SK-N-SH (cell line): ENCODE measurements at regions not wholly inside any gene's neighbourhood (a gene's known extent, or its start where the extent isn't known, plus 50 kb on each side); places are given as distances from the start of the nearest gene placed in this dataset.

Experiments used
- CTCF ChIA-PET: fragments of 300-600, 350-600 bp; formaldehyde crosslinking; extraction: SDS; loops from one replicate; lab custom pipeline; 2021; lab: Yijun Ruan, JAX
- POLR2A ChIA-PET: fragments of 350-600 bp; sonication (Branson Sonifier 250); formaldehyde crosslinking; extraction: SDS; loops from one replicate; lab custom pipeline; 2020; ENCODE audit warnings: antibody characterized with exemption, inconsistent platforms; lab: Yijun Ruan, JAX
- DNase-seq: peaks from one replicate; pipeline ENCODE4 v3.0.0; 2012
- H2AFZ ChIP-seq: fragments of 200-600 bp; sonication (generic); 2 replicates; pipeline ENCODE4 v1.8.1; 2016; ENCODE audit warnings: antibody characterized with exemption, mild to moderate bottlenecking, low read depth
- H3F3A ChIP-seq: fragments of 200-600 bp; sonication (generic); replicated peaks from 2 replicates; pipeline ENCODE3; 2016; ENCODE audit warnings: antibody characterized with exemption, mild to moderate bottlenecking; ENCODE audit not compliant: insufficient read depth
- H3K27ac ChIP-seq, 2 experiments: fragments of 200-500 bp in 1 of 2; fragments of 200-600 bp in 1 of 2; sonication (Bioruptor generic) in 1 of 2; sonication (generic), shearing (Covaris generic) in 1 of 2; 2 replicates each; pipeline versions ENCODE4 v1.5.1 to v1.6.1; 2014 to 2016; ENCODE audit warnings: low read depth in 2 of 2, inconsistent platforms in 1 of 2, low read length in 1 of 2, mild to moderate bottlenecking in 1 of 2, mixed read lengths in 1 of 2
- H3K27me3 ChIP-seq: fragments of 200-600 bp; sonication (generic), shearing (Covaris generic); 2 replicates; pipeline ENCODE4 v1.6.1; 2016; ENCODE audit warnings: mixed run types; ENCODE audit not compliant: insufficient read depth
- H3K36me3 ChIP-seq, 2 experiments: fragments of 200-500 bp in 1 of 2; fragments of 200-600 bp in 1 of 2; sonication (Bioruptor generic) in 1 of 2; sonication (generic) in 1 of 2; replicated peaks in 1 of 2; 2 replicates each; pipeline versions ENCODE3 to v1.5.1; 2014 to 2016; ENCODE audit warnings: low read length in 1 of 2, mild to moderate bottlenecking in 1 of 2; ENCODE audit not compliant: insufficient read depth in 2 of 2, control insufficient read depth in 1 of 2
- H3K4me1 ChIP-seq, 2 experiments: fragments of 200-500 bp in 1 of 2; fragments of 200-600 bp in 1 of 2; sonication (Bioruptor generic) in 1 of 2; sonication (generic), shearing (Covaris generic) in 1 of 2; 2 replicates each; pipeline versions ENCODE4 v1.5.1 to v1.6.1; 2014 to 2016; ENCODE audit warnings: low read depth in 1 of 2, low read length in 1 of 2, mixed run types in 1 of 2; ENCODE audit not compliant: insufficient read depth in 2 of 2, control insufficient read depth in 1 of 2
- H3K4me2 ChIP-seq: fragments of 200-600 bp; sonication (generic), shearing (Covaris generic); 2 replicates; pipeline ENCODE4 v1.6.1; 2017; ENCODE audit warnings: mixed run types
- H3K4me3 ChIP-seq, 2 experiments: fragments of 200-500 bp in 1 of 2; fragments of 200-600 bp in 1 of 2; sonication (Bioruptor generic) in 1 of 2; sonication (generic), shearing (Covaris generic) in 1 of 2; 2 replicates each; pipeline versions ENCODE4 v1.5.1 to v1.8.1; 2014 to 2016; ENCODE audit warnings: low read depth in 2 of 2, inconsistent platforms in 1 of 2, low read length in 1 of 2, mild to moderate bottlenecking in 1 of 2, mixed read lengths in 1 of 2, moderate library complexity in 1 of 2
- H3K79me2 ChIP-seq: fragments of 200-600 bp; sonication (generic); 2 replicates; pipeline ENCODE4 v1.8.1; 2017; ENCODE audit warnings: mild to moderate bottlenecking; ENCODE audit not compliant: insufficient read depth
- H3K9ac ChIP-seq: fragments of 200-600 bp; sonication (generic); 2 replicates; pipeline ENCODE4 v1.6.1; 2017; ENCODE audit warnings: mixed run types
- H3K9me2 ChIP-seq: fragments of 200-600 bp; sonication (generic); 2 replicates; pipeline ENCODE4 v1.6.1; 2017; ENCODE audit warnings: mixed run types
- H3K9me3 ChIP-seq: fragments of 200-600 bp; sonication (generic); 2 replicates; pipeline ENCODE4 v1.6.1; 2017; ENCODE audit warnings: mixed run types, mild to moderate bottlenecking, moderate library complexity
- H4K20me1 ChIP-seq: fragments of 200-600 bp; sonication (generic); 2 replicates; pipeline ENCODE4 v1.6.1; 2017; ENCODE audit warnings: mild to moderate bottlenecking, mixed run types; ENCODE audit not compliant: insufficient read depth
- CHD2 ChIP-seq: fragments of 150-350 bp; IDR thresholded peaks from 2 replicates; pipeline ENCODE4 v1.6.1; 2018; ENCODE audit warnings: low read length; ENCODE audit not compliant: partially characterized antibody
- CTCF ChIP-seq: fragments of 200-600 bp; sonication (generic); IDR thresholded peaks from 2 replicates; pipeline ENCODE4 v1.6.1; 2017; ENCODE audit warnings: antibody characterized with exemption, mild to moderate bottlenecking, moderate library complexity
- EZH2phosphoT487 ChIP-seq: fragments of 200-600 bp; sonication (generic); IDR thresholded peaks from 2 replicates; pipeline ENCODE4 v1.6.1; 2017; ENCODE audit warnings: low read depth, mixed run types, mild to moderate bottlenecking, antibody characterized with exemption, moderate library complexity, borderline replicate concordance
- FOXJ3 ChIP-seq: sonication (generic); formaldehyde crosslinking; IDR thresholded peaks from 2 replicates; pipeline ENCODE4 v1.5.1; 2020; ENCODE audit warnings: mild to moderate bottlenecking, missing genetic modification reagents
- FOXM1 ChIP-seq: IDR thresholded peaks from 2 replicates; pipeline ENCODE4 v1.4.0; 2012; ENCODE audit warnings: low read depth, mild to moderate bottlenecking
- GABPA ChIP-seq: IDR thresholded peaks from 2 replicates; pipeline ENCODE4 v1.4.0; 2012; ENCODE audit warnings: low read depth, mild to moderate bottlenecking
- GATA2 ChIP-seq: sonication (generic); formaldehyde crosslinking; IDR thresholded peaks from 2 replicates; pipeline ENCODE4 v1.5.0; 2020; ENCODE audit warnings: mild to moderate bottlenecking, missing genetic modification reagents
- MEF2A ChIP-seq: IDR thresholded peaks from 2 replicates; pipeline ENCODE4 v1.4.0; 2012; ENCODE audit warnings: low read depth, borderline replicate concordance
- NRF1 ChIP-seq: IDR thresholded peaks from 2 replicates; pipeline ENCODE4 v1.6.1; 2012; ENCODE audit warnings: low read depth, mild to moderate bottlenecking, low read length
- RAD21 ChIP-seq: IDR thresholded peaks from 2 replicates; pipeline ENCODE4 v1.6.1; 2012; ENCODE audit warnings: mild to moderate bottlenecking, low read length
- RFX5 ChIP-seq: IDR thresholded peaks from 2 replicates; pipeline ENCODE4 v1.6.1; 2012; ENCODE audit warnings: mild to moderate bottlenecking, improper control_type of control experiment, low read length
- RXRA ChIP-seq: IDR thresholded peaks from 2 replicates; pipeline ENCODE4 v1.4.0; 2012; ENCODE audit warnings: low read depth, mild to moderate bottlenecking, borderline replicate concordance
- SIN3A ChIP-seq: IDR thresholded peaks from 2 replicates; pipeline ENCODE4 v1.6.1; 2012; ENCODE audit warnings: low read depth, mild to moderate bottlenecking, low read length, moderate library complexity, borderline replicate concordance
- TCF12 ChIP-seq: IDR thresholded peaks from 2 replicates; pipeline ENCODE4 v1.4.0; 2012
- TEAD4 ChIP-seq: IDR thresholded peaks from 2 replicates; pipeline ENCODE4 v1.4.0; 2012; ENCODE audit warnings: mild to moderate bottlenecking, borderline replicate concordance; ENCODE audit not compliant: insufficient read depth
- USF1 ChIP-seq: IDR thresholded peaks from 2 replicates; pipeline ENCODE4 v1.4.0; 2012; ENCODE audit warnings: low read depth, borderline replicate concordance
- USF2 ChIP-seq: fragments of 150-350 bp; IDR thresholded peaks from 2 replicates; pipeline ENCODE4 v1.6.1; 2017; ENCODE audit warnings: antibody characterized with exemption, low read length, low read depth, borderline replicate concordance
- YY1 ChIP-seq: IDR thresholded peaks from 2 replicates; pipeline ENCODE4 v1.4.0; 2012; ENCODE audit warnings: low read depth, mild to moderate bottlenecking
- WGBS: methylation state at CpG from one replicate; pipeline ENCODE4 v1.1.6; 2017; ENCODE audit warnings: low lambda C conversion rate; 5-methylcytosine and 5-hydroxymethylcytosine counted together
- TF ChIP-seq, protein P1 (sequence below): IDR thresholded peaks from 2 replicates; pipeline ENCODE4 v1.6.1; 2012; ENCODE audit warnings: mild to moderate bottlenecking, low read depth, low read length, moderate library complexity

DNA sequence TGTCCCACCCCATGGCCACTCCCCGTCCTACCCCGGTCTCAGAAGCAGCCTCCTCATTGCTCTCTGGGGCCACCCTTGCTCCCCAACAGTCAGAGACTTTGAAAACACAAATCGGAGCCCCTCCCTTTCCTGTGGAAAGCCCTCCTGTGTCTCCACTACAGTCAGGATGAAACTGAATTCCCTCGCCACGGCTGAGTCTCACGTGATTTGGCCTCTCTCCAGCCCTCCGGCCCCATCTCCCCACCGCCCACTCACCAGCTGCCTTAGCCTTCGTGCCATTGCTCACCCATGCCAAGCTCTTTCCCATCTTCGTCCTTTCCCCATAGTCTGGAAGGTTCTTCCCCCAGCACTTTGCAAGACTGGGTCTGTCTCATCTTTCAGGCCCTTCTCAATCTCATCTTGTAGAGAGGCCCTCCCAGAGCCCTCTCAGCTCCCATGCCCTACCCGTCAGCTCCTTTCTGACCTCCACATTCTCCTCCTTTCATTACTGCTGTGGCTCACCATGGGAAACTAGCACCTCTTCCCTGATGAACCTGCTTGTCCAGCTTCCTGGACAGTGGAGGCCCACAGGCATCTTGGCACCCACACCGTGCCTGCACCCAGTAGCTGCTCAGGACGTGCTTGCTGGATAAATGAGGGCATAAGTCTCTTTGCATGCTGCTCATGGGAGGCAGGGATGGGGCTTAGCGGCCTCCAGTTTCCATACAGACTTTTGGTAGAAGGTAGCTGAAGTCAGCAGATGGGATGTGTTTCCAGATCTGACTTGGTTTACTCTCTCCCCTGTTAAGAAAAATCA is 126.4 kb upstream of the COL5A1 start:
- ChIA-PET CTCF (interaction anchor here (1.2 kb wide), 1 partner anchor 14 kb away, joined by 5 read pairs; no protein-coding TSS in a partner anchor), POLR2A (no interaction called here)
- Histone ChIP-seq H3K9me2 (no peaks in the 10 kb centered on the region), H3K27me3 (no peaks in the 10 kb centered on the region), H3K27ac (no peak overlapping the region), H3K9ac (no peak overlapping the region), H4K20me1 (no peaks in the 10 kb centered on the region), H3K4me2 (no peak overlapping the region), H3K4me1 (peaks cover 0 to 30% of the 10 kb centered on the region in 2 experiments; a peak in 1 of 4 replicates), H3K9me3 (no peaks in the 10 kb centered on the region), H3K79me2 (no peaks in the 10 kb centered on the region), H3K36me3 (no peaks in the 10 kb centered on the region), H3F3A (no peaks in the 10 kb centered on the region), H2AFZ (no peak overlapping the region), H3K4me3 (no peak overlapping the region)
- no peak for DNase-seq
- WGBS: 77% methylated on average over 14 of the region's 14 CpGs
- no peak for TF ChIP-seq USF2
- TF ChIP-seq TEAD4: no peak
- no peak for TF ChIP-seq RAD21
- TF ChIP-seq SIN3A: no peak
- no peak for TF ChIP-seq USF1
- no peak for TF ChIP-seq GATA2 (CRISPR knock-in tag)
- no peak for TF ChIP-seq RXRA
- TF ChIP-seq EZH2phosphoT487: no peak
- TF ChIP-seq CHD2: no peak

- H3K27ac ChIP-seq: no peak overlapping the region
- H3K36me3 ChIP-seq: no peaks in the 10 kb centered on the region
- ChIA-PET POLR2A (no interaction called here), CTCF (interaction anchor here (1.3 kb wide), 1 partner anchor 223 kb away, joined by 5 read pairs; no protein-coding TSS in a partner anchor)
- no peaks in the 10 kb centered on the region for H3K9me2 ChIP-seq
- H3K4me3 ChIP-seq: no peak overlapping the region
- no peaks in the 10 kb centered on the region for H3K27me3 ChIP-seq
- no peak overlapping the region for H3K9ac ChIP-seq
- no peaks in the 10 kb centered on the region for H4K20me1 ChIP-seq
- peaks cover 0 to 32% of the 10 kb centered on the region in 2 experiments; a peak in 1 of 4 replicates for H3K4me1 ChIP-seq
- DNase-seq: no peak
- no peak overlapping the region for H3K4me2 ChIP-seq
- 86% methylated on average over 4 of the region's 5 CpGs for WGBS
- H3F3A ChIP-seq: no peaks in the 10 kb centered on the region
- H3K79me2 ChIP-seq: no peaks in the 10 kb centered on the region
- H3K9me3 ChIP-seq: no peaks in the 10 kb centered on the region
- H2AFZ ChIP-seq: no peak overlapping the region
- TF ChIP-seq FOXM1 (no peak), EZH2phosphoT487 (no peak), FOXJ3 (CRISPR knock-in tag) (no peak), GATA2 (CRISPR knock-in tag) (no peak), CTCF (no peak), CHD2 (no peak), TCF12 (no peak), NRF1 (no peak), RFX5 (no peak), TEAD4 (no peak), MEF2A (no peak), GABPA (no peak), YY1 (no peak)
- TF ChIP-seq, protein P1, sequence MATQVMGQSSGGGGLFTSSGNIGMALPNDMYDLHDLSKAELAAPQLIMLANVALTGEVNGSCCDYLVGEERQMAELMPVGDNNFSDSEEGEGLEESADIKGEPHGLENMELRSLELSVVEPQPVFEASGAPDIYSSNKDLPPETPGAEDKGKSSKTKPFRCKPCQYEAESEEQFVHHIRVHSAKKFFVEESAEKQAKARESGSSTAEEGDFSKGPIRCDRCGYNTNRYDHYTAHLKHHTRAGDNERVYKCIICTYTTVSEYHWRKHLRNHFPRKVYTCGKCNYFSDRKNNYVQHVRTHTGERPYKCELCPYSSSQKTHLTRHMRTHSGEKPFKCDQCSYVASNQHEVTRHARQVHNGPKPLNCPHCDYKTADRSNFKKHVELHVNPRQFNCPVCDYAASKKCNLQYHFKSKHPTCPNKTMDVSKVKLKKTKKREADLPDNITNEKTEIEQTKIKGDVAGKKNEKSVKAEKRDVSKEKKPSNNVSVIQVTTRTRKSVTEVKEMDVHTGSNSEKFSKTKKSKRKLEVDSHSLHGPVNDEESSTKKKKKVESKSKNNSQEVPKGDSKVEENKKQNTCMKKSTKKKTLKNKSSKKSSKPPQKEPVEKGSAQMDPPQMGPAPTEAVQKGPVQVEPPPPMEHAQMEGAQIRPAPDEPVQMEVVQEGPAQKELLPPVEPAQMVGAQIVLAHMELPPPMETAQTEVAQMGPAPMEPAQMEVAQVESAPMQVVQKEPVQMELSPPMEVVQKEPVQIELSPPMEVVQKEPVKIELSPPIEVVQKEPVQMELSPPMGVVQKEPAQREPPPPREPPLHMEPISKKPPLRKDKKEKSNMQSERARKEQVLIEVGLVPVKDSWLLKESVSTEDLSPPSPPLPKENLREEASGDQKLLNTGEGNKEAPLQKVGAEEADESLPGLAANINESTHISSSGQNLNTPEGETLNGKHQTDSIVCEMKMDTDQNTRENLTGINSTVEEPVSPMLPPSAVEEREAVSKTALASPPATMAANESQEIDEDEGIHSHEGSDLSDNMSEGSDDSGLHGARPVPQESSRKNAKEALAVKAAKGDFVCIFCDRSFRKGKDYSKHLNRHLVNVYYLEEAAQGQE: no peak
These were observed 125.1 kb upstream of the COL5A1 start for GRCh38 chr9:134516464-134516863.
